HUES6 (cell line): ENCODE measurements at regions not wholly inside any gene's neighbourhood (a gene's known extent, or its start where the extent isn't known, plus 50 kb on each side); places are given as distances from the start of the nearest gene placed in this dataset.

Experiments used
- H3K27ac ChIP-seq: 2 replicates; pipeline ENCODE4 v1.7.0; 2013; ENCODE audit warnings: low read depth, mild to moderate bottlenecking, low read length, inconsistent platforms
- H3K27me3 ChIP-seq: 2 replicates; pipeline ENCODE4 v1.6.1; 2013; ENCODE audit warnings: low read length; ENCODE audit not compliant: control insufficient read depth, insufficient read depth
- H3K36me3 ChIP-seq: 2 replicates; pipeline ENCODE4 v1.6.1; 2013; ENCODE audit warnings: low read length; ENCODE audit not compliant: control insufficient read depth, insufficient read depth
- H3K4me1 ChIP-seq: 2 replicates; pipeline ENCODE4 v1.6.1; 2013; ENCODE audit warnings: low read length; ENCODE audit not compliant: control insufficient read depth, insufficient read depth
- H3K4me3 ChIP-seq: 2 replicates; pipeline ENCODE4 v1.5.1; 2013; ENCODE audit warnings: low read depth, low read length
- H3K9ac ChIP-seq: one replicate; pipeline ENCODE4 v1.6.1; 2013; ENCODE audit warnings: mild to moderate bottlenecking, low read length
- H3K9me3 ChIP-seq: 2 replicates; pipeline ENCODE4 v1.6.1; 2013; ENCODE audit warnings: low read depth, low read length; ENCODE audit not compliant: control insufficient read depth, insufficient read depth

DNA sequence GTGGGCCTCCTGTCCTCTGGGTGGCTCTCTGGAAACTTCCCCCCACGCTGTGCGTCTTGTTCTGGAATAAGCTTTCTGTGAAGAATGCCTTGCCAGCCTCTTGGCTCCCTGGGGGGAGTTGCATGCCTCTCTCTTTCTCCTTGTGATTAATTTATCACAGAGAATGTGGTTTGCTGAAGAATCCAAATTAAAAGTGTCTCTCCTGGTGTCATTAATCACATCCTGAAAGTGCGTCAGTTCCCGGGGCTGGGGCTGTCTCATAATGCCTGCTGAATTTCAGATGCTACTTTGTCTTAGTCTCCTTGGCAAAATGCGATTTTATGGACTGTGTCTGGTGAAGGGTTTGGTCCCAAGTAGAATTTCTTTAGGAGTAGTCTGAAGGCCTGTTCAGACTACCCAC lies 787.7 kb upstream of the TMEM132C start:
- no peak overlapping the region for H3K9ac ChIP-seq
- H3K9me3 ChIP-seq, result peaks cover 6% of the 10 kb centered on the region
- no peaks in the 10 kb centered on the region for H3K27me3 ChIP-seq
- H3K4me3 ChIP-seq, result no peak overlapping the region
- H3K36me3 ChIP-seq, result no peaks in the 10 kb centered on the region
- no peaks in the 10 kb centered on the region for H3K4me1 ChIP-seq
- H3K27ac ChIP-seq, result no peak overlapping the region

- no peak overlapping the region for H3K4me3 ChIP-seq
- peaks cover 6% of the 10 kb centered on the region for H3K9me3 ChIP-seq
- H3K27ac ChIP-seq, result no peak overlapping the region
- peaks cover 2% of the 10 kb centered on the region; the same call in 1 of the 2 replicates for H3K4me1 ChIP-seq
- no peaks in the 10 kb centered on the region for H3K36me3 ChIP-seq
- H3K9ac ChIP-seq, result no peak overlapping the region
- no peaks in the 10 kb centered on the region for H3K27me3 ChIP-seq
Observed at GRCh38 chr12:127480775-127481314, 786.1 kb upstream of the TMEM132C start.

- Histone ChIP-seq H3K4me3 (no peak overlapping the region), H3K27me3 (no peaks in the 10 kb centered on the region), H3K36me3 (no peaks in the 10 kb centered on the region), H3K9me3 (peaks cover 6% of the 10 kb centered on the region), H3K9ac (no peak overlapping the region), H3K4me1 (peaks cover 2% of the 10 kb centered on the region; the same call in 1 of the 2 replicates), H3K27ac (no peak overlapping the region)
Observed at GRCh38 chr12:127482950-127483349, 784.0 kb upstream of the TMEM132C start.

DNA sequence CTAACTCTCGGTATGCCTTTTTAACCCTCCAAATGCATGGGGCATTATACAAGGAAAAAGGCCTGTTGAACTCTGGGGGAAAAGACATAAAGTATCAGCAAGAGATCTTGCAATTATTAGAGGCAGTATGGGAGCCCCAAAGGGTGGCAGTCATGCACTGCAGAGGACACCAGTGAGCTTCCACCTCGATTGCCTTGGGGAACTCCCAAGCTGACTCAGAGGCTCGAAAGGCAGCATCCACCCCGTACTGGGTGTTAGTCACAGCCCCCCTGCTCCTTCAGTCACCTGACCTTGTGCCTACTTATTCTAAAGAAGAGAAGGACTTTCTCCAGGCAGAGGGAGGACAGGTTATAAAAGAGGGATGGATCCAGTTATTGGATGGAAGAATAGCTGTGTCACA lies 781.4 kb upstream of the TMEM132C start:
- Histone ChIP-seq H3K9me3 (peaks cover 6% of the 10 kb centered on the region), H3K4me3 (no peak overlapping the region), H3K4me1 (peaks cover 2% of the 10 kb centered on the region; the same call in 1 of the 2 replicates), H3K27ac (no peak overlapping the region), H3K27me3 (no peaks in the 10 kb centered on the region), H3K9ac (no peak overlapping the region), H3K36me3 (no peaks in the 10 kb centered on the region)

- Histone ChIP-seq H3K4me3 (no peak overlapping the region), H3K36me3 (no peaks in the 10 kb centered on the region), H3K9me3 (no peaks in the 10 kb centered on the region), H3K27ac (no peak overlapping the region), H3K9ac (no peak overlapping the region), H3K4me1 (peaks cover 2% of the 10 kb centered on the region; the same call in 1 of the 2 replicates), H3K27me3 (no peaks in the 10 kb centered on the region)
Observed at GRCh38 chr12:127487031-127487430, 779.9 kb upstream of the TMEM132C start.

GRCh38 chr12:127489061-127489460 lies 777.9 kb upstream of the TMEM132C start:
- H3K9me3 ChIP-seq, result peaks cover 4% of the 10 kb centered on the region
- H3K27ac ChIP-seq, result no peak overlapping the region
- no peaks in the 10 kb centered on the region for H3K27me3 ChIP-seq
- peaks cover 2% of the 10 kb centered on the region; the same call in 1 of the 2 replicates for H3K4me1 ChIP-seq
- no peak overlapping the region for H3K4me3 ChIP-seq
- no peak overlapping the region for H3K9ac ChIP-seq
- no peaks in the 10 kb centered on the region for H3K36me3 ChIP-seq

- no peak overlapping the region for H3K4me3 ChIP-seq
- H3K27me3 ChIP-seq, result no peaks in the 10 kb centered on the region
- H3K9ac ChIP-seq, result no peak overlapping the region
- H3K4me1 ChIP-seq, result peaks cover under 1% of the 10 kb centered on the region
- H3K9me3 ChIP-seq, result peaks cover 4% of the 10 kb centered on the region
- no peak overlapping the region for H3K27ac ChIP-seq
- H3K36me3 ChIP-seq, result no peaks in the 10 kb centered on the region
Observed at GRCh38 chr12:127494961-127495915, 771.7 kb upstream of the TMEM132C start.

GRCh38 chr12:127496255-127496654 lies 770.7 kb upstream of the TMEM132C start:
- H3K4me1 ChIP-seq, result peaks cover 8% of the 10 kb centered on the region
- no peaks in the 10 kb centered on the region for H3K36me3 ChIP-seq
- no peak overlapping the region for H3K27ac ChIP-seq
- peaks cover 4% of the 10 kb centered on the region for H3K9me3 ChIP-seq
- H3K27me3 ChIP-seq, result no peaks in the 10 kb centered on the region
- no peak overlapping the region for H3K9ac ChIP-seq
- no peak overlapping the region for H3K4me3 ChIP-seq

GRCh38 chr12:127500512-127501035 lies 766.4 kb upstream of the TMEM132C start:
- Histone ChIP-seq H3K4me1 (peaks cover 8% of the 10 kb centered on the region), H3K4me3 (no peak overlapping the region), H3K9ac (no peak overlapping the region), H3K27me3 (no peaks in the 10 kb centered on the region), H3K9me3 (no peaks in the 10 kb centered on the region), H3K27ac (no peak overlapping the region), H3K36me3 (no peaks in the 10 kb centered on the region)

DNA sequence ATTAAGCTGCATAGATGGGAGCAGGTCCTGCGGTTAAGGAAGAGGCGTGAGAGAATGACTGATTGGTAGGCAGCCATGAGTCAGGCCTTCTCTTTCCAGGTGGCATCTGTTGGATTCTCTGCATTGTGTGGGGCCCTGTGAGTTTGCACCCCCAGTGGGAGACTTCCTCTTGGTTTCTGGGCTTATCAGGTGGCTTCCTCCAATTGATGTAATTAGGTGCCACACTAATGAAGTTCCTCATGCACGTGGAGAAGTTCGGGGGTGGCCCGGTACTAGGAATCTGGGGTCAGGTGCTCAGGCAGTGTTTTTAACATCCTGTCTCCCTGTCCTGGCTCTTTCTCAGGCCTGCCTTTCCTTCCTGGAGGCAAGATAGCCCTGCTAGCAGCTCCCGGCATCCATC lies 765.1 kb upstream of the TMEM132C start:
- no peaks in the 10 kb centered on the region for H3K36me3 ChIP-seq
- H3K4me3 ChIP-seq, result no peak overlapping the region

DNA sequence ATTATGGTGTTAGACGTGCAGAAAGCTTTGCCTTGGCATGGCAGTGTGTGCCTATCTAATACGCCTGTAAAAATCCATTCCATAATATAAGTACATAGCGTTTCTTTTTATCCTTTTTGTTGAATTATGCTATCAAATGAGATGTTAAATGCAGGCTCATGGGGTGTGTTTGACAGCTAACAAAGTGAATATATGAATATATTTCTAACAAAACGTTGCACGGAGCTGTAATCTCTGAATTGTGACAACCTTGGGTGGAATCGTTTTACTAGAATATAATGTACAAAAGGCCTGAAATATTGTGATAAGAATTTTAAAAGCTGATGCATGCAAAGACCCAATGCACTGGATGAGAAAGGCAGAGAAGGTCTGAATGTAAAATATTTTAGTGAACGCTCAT lies 763.7 kb upstream of the TMEM132C start:
- Histone ChIP-seq H3K9me3 (no peaks in the 10 kb centered on the region), H3K4me3 (no peak overlapping the region), H3K36me3 (no peaks in the 10 kb centered on the region), H3K27me3 (no peaks in the 10 kb centered on the region), H3K4me1 (peaks cover 8% of the 10 kb centered on the region), H3K27ac (no peak overlapping the region), H3K9ac (no peak overlapping the region)

More for the DNA sequence above, 765.1 kb upstream of the TMEM132C start:
- H3K27me3 ChIP-seq, result no peaks in the 10 kb centered on the region
- H3K9ac ChIP-seq, result no peak overlapping the region
- no peak overlapping the region for H3K27ac ChIP-seq
- H3K9me3 ChIP-seq, result no peaks in the 10 kb centered on the region
- peaks cover 8% of the 10 kb centered on the region for H3K4me1 ChIP-seq
